Colonic mucosa (tissue), 4 donors: ENCODE measurements at regions not wholly inside any gene's neighbourhood (a gene's known extent, or its start where the extent isn't known, plus 50 kb on each side); places are given as distances from the start of the nearest gene placed in this dataset.

Experiments
- DNase-seq: peaks from one replicate; pipeline ENCODE4 v3.0.0-alpha.2; 2020
- H3K27ac ChIP-seq: fragments of 200-600 bp; one replicate; pipeline ENCODE4 v1.8.0; 2021
- H3K27me3 ChIP-seq: fragments of 200-600 bp; one replicate; pipeline ENCODE4 v1.8.0; 2021
- H3K36me3 ChIP-seq: fragments of 200-600 bp; one replicate; pipeline ENCODE4 v1.8.0; 2021
- H3K4me1 ChIP-seq: fragments of 200-600 bp; one replicate; pipeline ENCODE4 v1.8.0; 2021; ENCODE audit warnings: mild to moderate bottlenecking
- H3K4me3 ChIP-seq: fragments of 200-600 bp; one replicate; pipeline ENCODE4 v1.8.0; 2021
- H3K9ac ChIP-seq, 2 donors: one replicate each; pipeline ENCODE4 v1.7.0; 2013; ENCODE audit warnings: control low read depth in 2 of 2, low read depth in 2 of 2, low read length in 2 of 2
- H3K9me3 ChIP-seq: fragments of 200-600 bp; one replicate; pipeline ENCODE4 v1.8.0; 2021
- intact Hi-C: fragments of 100-400 bp; cut with DNase I; formaldehyde crosslinking; loops from one replicate; pipeline ENCODE4 v1.14.1; 2022
- TF ChIP-seq, protein P1 (sequence below): fragments of 200-600 bp; IDR thresholded peaks from one replicate; pipeline ENCODE4 v1.8.0; 2022; ENCODE audit warnings: antibody characterized with exemption, mild to moderate bottlenecking
- donor health status: healthy.
- donor health status: DM: no; HTN: no; CAD: no.
- donor health status: DM: no; HTN: no; CAD: no.

DNA sequence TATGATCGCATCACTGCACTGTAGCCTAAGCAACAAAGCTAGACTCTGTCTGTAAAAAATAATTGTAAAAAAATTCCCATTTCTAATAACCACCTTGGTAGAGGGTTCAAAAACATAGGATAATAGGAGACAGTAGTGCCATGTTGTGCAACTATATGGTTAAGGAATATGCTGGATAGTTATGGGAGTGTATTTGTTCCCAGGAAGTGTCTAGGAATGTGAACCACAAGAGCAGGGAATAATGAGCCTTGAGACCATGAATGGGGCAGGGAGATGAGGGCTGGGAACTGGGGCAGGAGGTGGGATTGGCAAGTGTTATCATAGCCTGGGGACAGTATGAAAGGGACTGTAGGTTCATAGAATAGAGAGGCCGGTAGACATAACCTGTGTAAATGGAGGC is 50.4 kb downstream of the RUSC2 start:
- Histone ChIP-seq H3K4me1 (no peaks in the 10 kb centered on the region), H3K9me3 (no peaks in the 10 kb centered on the region), H3K27ac (no peak overlapping the region), H3K4me3 (no peak overlapping the region), H3K36me3 (no peaks in the 10 kb centered on the region), H3K9ac (no peak overlapping the region), H3K27me3 (no peaks in the 10 kb centered on the region)
- no peak for DNase-seq
- intact Hi-C loops, result loop anchor here (5.0 kb wide), 1 partner anchor 33 kb away; no protein-coding TSS in a partner anchor
- TF ChIP-seq, protein P1, sequence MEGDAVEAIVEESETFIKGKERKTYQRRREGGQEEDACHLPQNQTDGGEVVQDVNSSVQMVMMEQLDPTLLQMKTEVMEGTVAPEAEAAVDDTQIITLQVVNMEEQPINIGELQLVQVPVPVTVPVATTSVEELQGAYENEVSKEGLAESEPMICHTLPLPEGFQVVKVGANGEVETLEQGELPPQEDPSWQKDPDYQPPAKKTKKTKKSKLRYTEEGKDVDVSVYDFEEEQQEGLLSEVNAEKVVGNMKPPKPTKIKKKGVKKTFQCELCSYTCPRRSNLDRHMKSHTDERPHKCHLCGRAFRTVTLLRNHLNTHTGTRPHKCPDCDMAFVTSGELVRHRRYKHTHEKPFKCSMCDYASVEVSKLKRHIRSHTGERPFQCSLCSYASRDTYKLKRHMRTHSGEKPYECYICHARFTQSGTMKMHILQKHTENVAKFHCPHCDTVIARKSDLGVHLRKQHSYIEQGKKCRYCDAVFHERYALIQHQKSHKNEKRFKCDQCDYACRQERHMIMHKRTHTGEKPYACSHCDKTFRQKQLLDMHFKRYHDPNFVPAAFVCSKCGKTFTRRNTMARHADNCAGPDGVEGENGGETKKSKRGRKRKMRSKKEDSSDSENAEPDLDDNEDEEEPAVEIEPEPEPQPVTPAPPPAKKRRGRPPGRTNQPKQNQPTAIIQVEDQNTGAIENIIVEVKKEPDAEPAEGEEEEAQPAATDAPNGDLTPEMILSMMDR, result no peak

DNA sequence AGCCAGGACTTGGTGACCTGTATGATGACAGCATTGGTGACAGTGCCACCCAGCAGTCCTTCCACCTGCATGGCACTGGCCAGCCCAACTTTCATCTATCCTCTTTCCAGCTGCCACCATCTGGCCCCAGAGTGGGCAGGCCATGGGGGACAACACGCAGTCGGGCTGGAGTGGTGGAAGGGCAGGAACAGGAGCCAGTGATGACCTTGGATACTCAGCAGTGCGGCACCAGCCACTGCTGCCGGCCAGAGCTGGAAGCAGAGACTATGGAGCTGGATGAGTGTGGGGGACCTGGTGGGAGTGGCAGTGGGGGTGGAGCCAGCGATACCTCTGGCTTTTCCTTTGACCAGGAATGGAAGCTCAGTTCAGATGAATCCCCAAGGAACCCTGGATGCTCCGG is 56.9 kb downstream of the RUSC2 start:
- H3K9ac ChIP-seq, result no peak overlapping the region
- no peak overlapping the region for H3K4me3 ChIP-seq
- DNase-seq, result no peak
- TF ChIP-seq, protein P1, result no peak
- H3K9me3 ChIP-seq, result no peaks in the 10 kb centered on the region
- H3K36me3 ChIP-seq, result no peaks in the 10 kb centered on the region
- intact Hi-C loops, result no loop called here
- no peaks in the 10 kb centered on the region for H3K27me3 ChIP-seq
- no peaks in the 10 kb centered on the region for H3K4me1 ChIP-seq
- no peak overlapping the region for H3K27ac ChIP-seq

DNA sequence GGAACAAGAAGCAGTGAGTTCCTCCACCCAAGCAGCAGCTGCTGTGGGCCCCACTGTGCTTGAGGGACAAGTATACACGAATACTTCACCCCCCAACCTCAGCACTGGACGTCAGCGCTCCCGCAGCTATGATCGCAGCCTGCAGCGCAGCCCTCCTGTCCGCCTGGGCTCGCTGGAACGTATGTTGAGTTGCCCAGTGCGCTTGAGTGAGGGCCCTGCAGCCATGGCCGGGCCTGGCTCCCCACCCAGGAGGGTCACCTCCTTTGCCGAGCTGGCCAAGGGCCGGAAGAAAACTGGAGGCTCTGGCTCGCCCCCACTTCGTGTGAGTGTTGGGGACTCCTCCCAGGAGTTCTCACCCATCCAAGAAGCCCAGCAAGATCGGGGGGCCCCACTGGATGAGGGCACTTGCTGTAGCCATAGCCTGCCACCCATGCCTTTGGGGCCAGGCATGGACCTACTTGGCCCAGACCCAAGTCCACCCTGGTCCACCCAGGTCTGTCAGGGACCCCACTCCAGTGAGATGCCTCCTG is 57.1 kb upstream of the TESK1 start:
- Histone ChIP-seq H3K4me1 (no peaks in the 10 kb centered on the region), H3K27me3 (no peaks in the 10 kb centered on the region), H3K27ac (no peak overlapping the region), H3K36me3 (no peaks in the 10 kb centered on the region), H3K4me3 (no peak overlapping the region), H3K9me3 (no peaks in the 10 kb centered on the region), H3K9ac (no peak overlapping the region)
- no peak for DNase-seq
- intact Hi-C loops, result no loop called here
- TF ChIP-seq, protein P1, result no peak

DNA sequence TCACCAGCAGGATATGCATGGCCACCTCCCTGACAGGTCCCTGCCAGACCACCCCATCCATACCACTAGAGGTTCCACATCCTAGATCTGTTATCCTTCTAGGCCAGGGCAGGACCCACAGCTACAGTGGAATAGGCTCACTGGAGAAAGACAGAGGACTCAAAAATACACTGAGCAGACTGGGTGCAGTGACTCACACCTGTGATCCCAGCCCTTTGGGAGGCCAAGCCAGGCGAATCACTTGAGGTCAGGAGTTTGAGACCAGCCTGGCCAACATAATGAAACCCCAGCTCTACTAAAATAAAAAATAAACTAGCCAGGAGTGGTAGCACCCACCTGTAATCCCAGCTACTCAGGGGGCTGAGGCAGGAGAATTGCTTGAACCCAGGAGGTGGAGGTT is 56.5 kb upstream of the TESK1 start:
- no peaks in the 10 kb centered on the region for H3K4me1 ChIP-seq
- no peak overlapping the region for H3K4me3 ChIP-seq
- no peak overlapping the region for H3K9ac ChIP-seq
- no peak for DNase-seq
- TF ChIP-seq, protein P1, result no peak
- no peak overlapping the region for H3K27ac ChIP-seq
- no peaks in the 10 kb centered on the region for H3K27me3 ChIP-seq
- no peaks in the 10 kb centered on the region for H3K36me3 ChIP-seq
- no peaks in the 10 kb centered on the region for H3K9me3 ChIP-seq
- intact Hi-C loops, result no loop called here

DNA sequence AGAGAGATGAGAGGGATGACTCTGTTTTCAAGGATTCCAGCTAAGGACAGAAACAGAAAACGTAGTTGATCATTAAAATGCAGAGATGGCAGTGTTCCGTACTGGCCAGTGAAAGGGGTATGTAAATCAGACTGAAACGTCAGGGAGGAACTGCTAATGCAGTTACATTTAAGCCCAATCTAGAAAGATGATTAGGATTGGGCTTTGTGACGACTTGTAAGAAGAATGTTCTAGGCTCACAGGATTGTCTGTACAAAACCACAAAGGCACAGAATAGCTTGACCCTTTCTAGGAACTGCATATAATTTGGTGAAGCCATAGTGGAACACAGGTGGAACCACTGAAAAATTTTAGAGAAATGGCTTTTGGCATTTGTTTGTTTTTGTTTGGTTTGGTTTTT is 55.6 kb upstream of the TESK1 start:
- intact Hi-C loops, result no loop called here
- H3K9me3 ChIP-seq, result no peaks in the 10 kb centered on the region
- H3K4me3 ChIP-seq, result no peak overlapping the region
- TF ChIP-seq, protein P1, result no peak
- no peak for DNase-seq
- no peak overlapping the region for H3K9ac ChIP-seq
- no peak overlapping the region for H3K27ac ChIP-seq
- H3K36me3 ChIP-seq, result no peaks in the 10 kb centered on the region
- H3K4me1 ChIP-seq, result no peaks in the 10 kb centered on the region
- no peaks in the 10 kb centered on the region for H3K27me3 ChIP-seq

DNA sequence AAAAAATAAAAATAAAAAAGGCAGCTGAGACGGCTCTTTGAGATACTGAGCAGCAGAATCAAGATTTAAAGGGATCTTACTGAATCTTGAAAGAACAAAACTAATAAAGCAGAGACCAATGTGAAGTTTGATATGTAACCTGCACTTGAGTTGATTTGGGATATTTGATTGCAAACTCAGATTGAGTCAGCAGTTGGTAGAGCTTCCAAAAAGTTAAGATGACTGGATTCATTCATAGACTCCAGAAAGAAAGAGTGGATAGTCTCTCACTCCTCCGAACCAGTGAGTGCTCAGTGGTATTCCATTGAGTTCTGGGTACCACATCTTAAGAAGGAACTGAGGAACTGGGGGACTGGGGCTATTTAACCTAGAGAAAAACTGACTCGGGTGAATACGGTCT is 52.7 kb upstream of the TESK1 start:
- Histone ChIP-seq H3K4me1 (no peaks in the 10 kb centered on the region), H3K9ac (no peak overlapping the region), H3K27ac (no peak overlapping the region), H3K4me3 (no peak overlapping the region), H3K9me3 (no peaks in the 10 kb centered on the region), H3K27me3 (no peaks in the 10 kb centered on the region), H3K36me3 (no peaks in the 10 kb centered on the region)
- DNase-seq, result no peak
- intact Hi-C loops, result loop anchor here (5.0 kb wide), 1 partner anchor 65 kb away; no protein-coding TSS in a partner anchor
- TF ChIP-seq, protein P1, result no peak
